ENCODE measurements at regions not wholly inside any gene's neighbourhood (a gene's known extent, or its start where the extent isn't known, plus 50 kb on each side); places are given as distances from the start of the nearest gene placed in this dataset.

DNA sequence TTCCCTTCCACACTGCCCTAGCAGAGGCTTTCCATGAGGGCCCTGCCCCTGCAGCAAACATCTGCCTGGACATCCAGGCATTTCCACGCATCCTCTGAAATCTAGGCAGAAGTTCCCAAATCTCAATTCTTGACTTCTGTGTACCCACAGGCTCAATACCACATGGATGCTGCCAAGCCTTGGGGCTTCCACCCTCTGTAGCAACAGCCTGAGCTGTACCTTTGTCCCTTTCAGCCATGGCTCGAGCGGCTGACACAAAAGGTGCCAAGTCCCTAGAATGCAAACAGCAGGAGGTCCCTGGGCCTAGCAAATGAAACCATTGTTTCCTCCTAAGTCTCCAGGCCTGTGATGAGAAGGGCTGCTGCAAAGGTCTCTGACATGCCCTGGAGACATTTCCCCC, 744.5 kb upstream of the LINC00305 start:
- TF ChIP-seq EHF (CRISPR knock-in tag; IDR thresholded peaks at IDR 0.05) = no peak
- no peak for TF ChIP-seq EP300 (IDR thresholded peaks at IDR 0.05)
- no peak for TF ChIP-seq PBX3 (IDR thresholded peaks at IDR 0.05)
- no peak for TF ChIP-seq HOXB5 (CRISPR knock-in tag; IDR thresholded peaks at IDR 0.05)
- TF ChIP-seq, protein P1, sequence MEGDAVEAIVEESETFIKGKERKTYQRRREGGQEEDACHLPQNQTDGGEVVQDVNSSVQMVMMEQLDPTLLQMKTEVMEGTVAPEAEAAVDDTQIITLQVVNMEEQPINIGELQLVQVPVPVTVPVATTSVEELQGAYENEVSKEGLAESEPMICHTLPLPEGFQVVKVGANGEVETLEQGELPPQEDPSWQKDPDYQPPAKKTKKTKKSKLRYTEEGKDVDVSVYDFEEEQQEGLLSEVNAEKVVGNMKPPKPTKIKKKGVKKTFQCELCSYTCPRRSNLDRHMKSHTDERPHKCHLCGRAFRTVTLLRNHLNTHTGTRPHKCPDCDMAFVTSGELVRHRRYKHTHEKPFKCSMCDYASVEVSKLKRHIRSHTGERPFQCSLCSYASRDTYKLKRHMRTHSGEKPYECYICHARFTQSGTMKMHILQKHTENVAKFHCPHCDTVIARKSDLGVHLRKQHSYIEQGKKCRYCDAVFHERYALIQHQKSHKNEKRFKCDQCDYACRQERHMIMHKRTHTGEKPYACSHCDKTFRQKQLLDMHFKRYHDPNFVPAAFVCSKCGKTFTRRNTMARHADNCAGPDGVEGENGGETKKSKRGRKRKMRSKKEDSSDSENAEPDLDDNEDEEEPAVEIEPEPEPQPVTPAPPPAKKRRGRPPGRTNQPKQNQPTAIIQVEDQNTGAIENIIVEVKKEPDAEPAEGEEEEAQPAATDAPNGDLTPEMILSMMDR (IDR thresholded peaks at IDR 0.05) = no peak
- TF ChIP-seq RARB (CRISPR knock-in tag; IDR thresholded peaks at IDR 0.05) = no peak
- no peak for TF ChIP-seq FOXS1 (CRISPR knock-in tag; IDR thresholded peaks at IDR 0.05)
- TF ChIP-seq RFX5 (IDR thresholded peaks at IDR 0.05) = no peak
